ENCODE measurements at regions not wholly inside any gene's neighbourhood (a gene's known extent, or its start where the extent isn't known, plus 50 kb on each side); places are given as distances from the start of the nearest gene placed in this dataset.
A peak's percentile ranks its signal among the peaks of the same experiment; 100 is the strongest.
"Not testable (repeated sequence)": the region's sequence is repeated elsewhere in the genome, so short reads cannot be mapped to it uniquely, and the experiment has no call there.

DNA sequence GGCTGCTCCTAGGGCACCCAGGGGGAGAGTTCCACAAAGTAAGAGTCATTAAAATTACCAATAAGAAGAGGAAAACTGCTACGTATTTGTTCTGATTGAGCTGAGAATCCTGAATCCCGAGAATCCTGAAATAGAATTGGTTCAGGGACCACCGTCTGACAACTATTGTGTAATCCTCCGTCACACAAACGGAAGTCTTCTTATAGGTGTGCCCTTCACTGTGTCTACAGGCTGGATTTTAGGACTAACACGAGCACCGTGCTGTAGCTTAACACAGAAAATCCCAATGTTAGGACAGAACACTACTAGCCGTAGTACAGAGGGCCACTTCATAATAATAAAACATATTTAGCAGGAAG lies 50.6 kb upstream of the RNF182 start:
- TF ChIP-seq CTCF (conservative IDR thresholded peaks at IDR 0.05; ENCODE audit: low read depth, low read length), result no peak
- H3K4me3 ChIP-seq (ENCODE audit: low read length), result peak overlapping the region; percentile 51
- no peak for DNase-seq (ENCODE audit: low read depth)

DNA sequence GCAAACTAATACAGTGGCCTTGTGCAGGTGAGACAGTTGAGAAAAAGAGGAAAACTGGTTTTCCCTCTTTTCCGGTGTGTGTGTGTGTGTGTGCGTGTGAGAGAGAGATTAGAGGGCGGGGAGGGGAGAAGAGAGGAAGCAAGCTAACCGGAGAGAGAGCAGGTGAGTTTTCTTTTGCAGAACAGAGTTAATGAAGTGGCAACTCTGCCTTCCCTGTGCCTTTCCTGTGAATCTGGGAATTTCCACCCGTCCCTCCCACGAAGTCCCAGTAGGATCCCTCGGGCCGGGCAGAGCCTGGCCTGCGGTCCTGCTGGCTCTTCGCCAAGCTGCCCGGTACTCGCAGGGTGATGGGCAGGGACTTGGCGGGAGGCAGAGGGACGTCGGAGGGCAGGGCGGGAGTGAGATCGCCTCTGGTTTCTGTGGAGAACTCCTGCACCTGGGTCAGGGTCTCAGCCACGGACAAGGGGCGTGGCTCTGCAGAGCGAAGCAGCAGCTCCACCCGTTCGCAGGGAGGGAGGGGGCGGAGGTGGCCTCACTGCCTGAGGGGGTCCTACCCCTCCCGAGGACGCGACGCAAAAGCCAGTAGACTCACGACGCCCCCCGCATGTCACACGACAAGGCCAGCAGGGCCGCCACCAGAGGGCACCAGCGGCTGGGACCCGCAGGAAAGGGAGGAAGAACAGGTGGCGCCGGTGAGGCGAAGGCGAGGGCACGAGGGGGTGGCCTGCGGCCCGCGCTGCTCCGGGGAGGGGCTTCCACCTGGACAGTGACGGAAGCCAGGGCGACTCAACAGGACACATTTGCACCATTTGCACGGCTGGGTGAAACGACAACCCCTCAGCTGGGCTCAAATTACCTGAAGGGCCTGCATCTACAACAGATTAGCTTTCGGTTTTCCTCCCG lies 51.2 kb upstream of the RNF182 start:
- no peak for DNase-seq (ENCODE audit: low read depth)
- H3K4me3 ChIP-seq (ENCODE audit: low read length), result peak overlapping the region; percentile 51
- peak; percentile 86 for TF ChIP-seq CTCF (conservative IDR thresholded peaks at IDR 0.05; ENCODE audit: low read depth, low read length)

DNA sequence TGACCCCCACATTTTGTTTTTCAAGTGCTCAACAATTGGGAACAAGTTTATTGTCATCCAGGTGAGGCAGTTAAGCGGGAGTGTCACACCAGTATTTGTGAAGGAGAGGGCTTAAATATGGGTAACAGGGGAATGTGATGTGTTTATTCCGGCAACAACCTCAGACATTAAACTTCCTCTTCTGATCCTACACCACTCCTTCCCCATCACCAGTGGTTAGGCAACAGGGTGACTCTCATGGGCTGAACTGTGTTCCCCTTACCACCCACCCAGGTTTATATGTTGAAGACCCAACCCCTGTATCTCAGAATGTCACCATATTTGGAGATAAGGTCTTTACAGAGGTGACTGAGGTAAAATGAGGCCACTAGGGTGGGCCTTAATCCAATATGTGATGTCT lies 52.1 kb upstream of the RNF182 start:
- H3K4me3 ChIP-seq (ENCODE audit: low read length), result no peak overlapping the region
- TF ChIP-seq CTCF (conservative IDR thresholded peaks at IDR 0.05; ENCODE audit: low read depth, low read length), result no peak
- no peak for DNase-seq (ENCODE audit: low read depth)

DNA sequence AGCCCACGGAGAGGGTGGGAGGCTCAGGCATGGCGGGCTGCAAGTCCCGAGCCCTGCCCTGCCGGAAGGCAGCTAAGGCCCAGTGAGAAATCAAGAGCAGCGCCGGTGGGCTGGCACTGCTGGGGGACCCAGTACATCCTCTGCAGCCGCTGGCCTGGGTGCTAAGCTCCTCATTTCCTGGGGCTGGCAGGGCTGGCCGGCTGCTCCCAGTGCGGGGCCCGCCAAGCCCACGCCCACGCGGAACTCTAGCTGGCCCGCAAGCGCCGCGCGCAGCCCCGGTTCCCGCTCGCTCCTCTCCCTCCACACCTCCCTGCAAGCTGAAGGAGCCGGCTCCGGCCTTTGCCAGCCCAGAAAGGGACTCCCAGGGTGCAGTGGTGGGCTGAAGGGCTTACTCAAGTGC lies 52.7 kb upstream of the RNF182 start:
- H3K4me3 ChIP-seq (ENCODE audit: low read length); DNase-seq (ENCODE audit: low read depth): not testable (repeated sequence)

GRCh38 chr6:13870214-13870830 lies 54.4 kb upstream of the RNF182 start:
- no peak overlapping the region for H3K4me3 ChIP-seq (ENCODE audit: low read length)
- no peak for DNase-seq (ENCODE audit: low read depth)
- TF ChIP-seq CTCF (conservative IDR thresholded peaks at IDR 0.05; ENCODE audit: low read depth, low read length), result no peak

GRCh38 chr6:13868236-13868635 lies 53.9 kb upstream of the MCUR1 start:
- no peak for DNase-seq (ENCODE audit: low read depth)
- H3K4me3 ChIP-seq (ENCODE audit: low read length), result no peak overlapping the region
- TF ChIP-seq CTCF (conservative IDR thresholded peaks at IDR 0.05; ENCODE audit: low read depth, low read length), result no peak

DNA sequence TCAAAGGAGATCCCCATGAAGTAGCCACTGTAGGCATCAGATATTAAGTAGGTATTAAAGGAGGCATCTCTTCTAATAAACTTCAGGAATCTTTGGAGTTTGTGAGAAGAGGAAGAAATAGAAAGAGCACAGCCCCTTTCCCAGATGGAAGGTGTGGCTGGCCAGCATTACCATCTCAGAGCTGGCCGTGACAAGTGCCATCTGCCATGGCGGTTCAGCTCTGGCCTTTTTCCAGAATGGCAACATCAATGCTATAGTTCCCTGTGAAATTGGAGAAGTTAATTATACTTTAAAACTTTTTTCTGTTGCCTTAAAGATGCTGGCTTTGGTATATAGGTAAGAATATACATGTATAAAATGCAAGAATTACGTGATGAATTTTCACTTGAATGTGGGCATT lies 51.9 kb upstream of the MCUR1 start:
- H3K4me3 ChIP-seq (ENCODE audit: low read length), result no peak overlapping the region
- DNase-seq (ENCODE audit: low read depth), result no peak
- no peak for TF ChIP-seq CTCF (conservative IDR thresholded peaks at IDR 0.05; ENCODE audit: low read depth, low read length)

Data from retinal pigment epithelial cell (primary cell).